ENCODE measurements at regions not wholly inside any gene's neighbourhood (a gene's known extent, or its start where the extent isn't known, plus 50 kb on each side); places are given as distances from the start of the nearest gene placed in this dataset.

DNA sequence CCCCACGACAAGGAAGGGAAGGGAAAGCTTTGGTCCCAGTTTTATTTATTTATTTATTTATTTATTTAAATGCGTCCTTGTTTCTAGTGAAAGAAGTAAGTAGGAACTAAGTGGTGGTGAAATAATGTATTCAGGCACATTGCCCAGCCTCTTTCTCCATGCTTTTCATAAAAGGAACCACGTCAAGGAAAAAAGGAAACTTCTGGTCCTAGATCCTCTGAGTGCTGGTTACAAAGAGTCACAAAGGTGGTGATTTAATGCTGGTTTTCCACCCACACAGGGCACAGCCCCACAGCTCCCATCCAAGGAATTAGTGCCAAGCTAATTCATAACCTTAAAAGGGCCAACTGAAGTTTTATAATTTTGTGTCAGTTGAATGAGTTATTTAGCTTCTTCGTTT is 206.6 kb upstream of the GYPA start:
- Histone ChIP-seq H3K4me1 (ENCODE audit: low read length) (no peaks in the 10 kb centered on the region), H3K4me3 (ENCODE audit: low read length) (no peak overlapping the region), H2AFZ (ENCODE audit: low read length) (no peak overlapping the region), H3K79me2 (ENCODE audit: low read length) (no peaks in the 10 kb centered on the region), H3K4me2 (ENCODE audit: low read depth, low read length, poor library complexity, severe bottlenecking) (no peak overlapping the region), H3K9me3 (ENCODE audit: low read length) (no peaks in the 10 kb centered on the region), H3K36me3 (ENCODE audit: insufficient read depth, low read length) (no peaks in the 10 kb centered on the region), H3K9ac (ENCODE audit: low read length) (no peak overlapping the region), H4K20me1 (ENCODE audit: insufficient read depth, low read depth, low read length) (no peaks in the 10 kb centered on the region), H3K27me3 (ENCODE audit: low read length) (no peaks in the 10 kb centered on the region; the same call in 1 of the 2 replicates), H3K9me2 (replicated peaks; ENCODE audit: insufficient read depth, low read length) (no peaks in the 10 kb centered on the region), H3K27ac (ENCODE audit: low read length) (no peak overlapping the region)
- no peak for DNase-seq

DNA sequence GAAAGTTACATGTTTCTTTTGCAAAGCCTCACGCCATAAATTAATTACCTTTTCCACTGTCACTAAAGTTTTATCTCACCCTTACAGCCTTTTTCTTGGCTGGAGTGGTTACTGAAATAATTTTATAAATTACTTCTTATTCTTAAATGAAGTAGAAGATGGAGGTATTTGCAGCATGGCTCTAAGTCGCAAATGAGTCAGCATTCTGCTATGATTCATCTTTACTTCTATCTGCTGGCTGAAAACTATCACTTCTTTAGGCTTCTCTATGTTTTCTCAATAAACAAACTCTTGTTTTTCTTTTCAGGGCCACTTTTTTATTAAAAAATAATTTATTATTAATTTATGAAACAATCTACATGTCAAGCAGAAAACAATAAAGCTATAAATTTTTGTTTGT is 210.2 kb upstream of the GYPA start:
- Histone ChIP-seq H3K9me2 (replicated peaks; ENCODE audit: insufficient read depth, low read length) (no peaks in the 10 kb centered on the region), H4K20me1 (ENCODE audit: insufficient read depth, low read depth, low read length) (no peaks in the 10 kb centered on the region), H2AFZ (ENCODE audit: low read length) (no peak overlapping the region), H3K4me2 (ENCODE audit: low read depth, low read length, poor library complexity, severe bottlenecking) (no peak overlapping the region), H3K4me1 (ENCODE audit: low read length) (no peaks in the 10 kb centered on the region), H3K27me3 (ENCODE audit: low read length) (no peaks in the 10 kb centered on the region; the same call in 1 of the 2 replicates), H3K79me2 (ENCODE audit: low read length) (no peaks in the 10 kb centered on the region), H3K36me3 (ENCODE audit: insufficient read depth, low read length) (no peaks in the 10 kb centered on the region), H3K27ac (ENCODE audit: low read length) (no peak overlapping the region), H3K9me3 (ENCODE audit: low read length) (no peaks in the 10 kb centered on the region), H3K9ac (ENCODE audit: low read length) (no peak overlapping the region), H3K4me3 (ENCODE audit: low read length) (no peak overlapping the region)
- no peak for DNase-seq

DNA sequence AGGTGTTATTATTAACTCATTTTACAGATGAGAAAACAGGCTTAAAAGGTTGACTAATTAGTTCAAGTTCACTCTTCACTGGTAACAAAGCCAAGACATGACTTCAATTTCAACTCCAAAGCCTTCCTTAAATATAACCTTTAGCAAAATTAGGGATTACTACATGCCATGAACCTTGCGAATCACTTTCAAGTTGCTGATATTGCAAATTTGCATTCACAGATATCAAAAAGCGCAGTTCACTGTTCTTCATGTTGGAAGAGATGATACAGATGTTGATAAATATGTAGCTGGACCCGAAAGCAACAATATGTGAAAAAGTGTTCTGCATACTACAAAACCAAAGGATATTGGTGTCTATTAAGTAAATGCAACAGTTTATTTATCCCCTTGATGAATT is 210.8 kb upstream of the GYPA start:
- no peak overlapping the region for H2AFZ ChIP-seq (ENCODE audit: low read length)
- no peak overlapping the region for H3K4me2 ChIP-seq (ENCODE audit: low read depth, low read length, poor library complexity, severe bottlenecking)
- no peaks in the 10 kb centered on the region for H3K4me1 ChIP-seq (ENCODE audit: low read length)
- H3K9me2 ChIP-seq (replicated peaks; ENCODE audit: insufficient read depth, low read length), result no peaks in the 10 kb centered on the region
- no peaks in the 10 kb centered on the region for H3K36me3 ChIP-seq (ENCODE audit: insufficient read depth, low read length)
- H3K79me2 ChIP-seq (ENCODE audit: low read length), result no peaks in the 10 kb centered on the region
- H3K4me3 ChIP-seq (ENCODE audit: low read length), result no peak overlapping the region
- H4K20me1 ChIP-seq (ENCODE audit: insufficient read depth, low read depth, low read length), result no peaks in the 10 kb centered on the region
- no peak overlapping the region for H3K9ac ChIP-seq (ENCODE audit: low read length)
- no peaks in the 10 kb centered on the region for H3K9me3 ChIP-seq (ENCODE audit: low read length)
- H3K27ac ChIP-seq (ENCODE audit: low read length), result no peak overlapping the region
- no peak for DNase-seq
- no peaks in the 10 kb centered on the region; the same call in 1 of the 2 replicates for H3K27me3 ChIP-seq (ENCODE audit: low read length)

DNA sequence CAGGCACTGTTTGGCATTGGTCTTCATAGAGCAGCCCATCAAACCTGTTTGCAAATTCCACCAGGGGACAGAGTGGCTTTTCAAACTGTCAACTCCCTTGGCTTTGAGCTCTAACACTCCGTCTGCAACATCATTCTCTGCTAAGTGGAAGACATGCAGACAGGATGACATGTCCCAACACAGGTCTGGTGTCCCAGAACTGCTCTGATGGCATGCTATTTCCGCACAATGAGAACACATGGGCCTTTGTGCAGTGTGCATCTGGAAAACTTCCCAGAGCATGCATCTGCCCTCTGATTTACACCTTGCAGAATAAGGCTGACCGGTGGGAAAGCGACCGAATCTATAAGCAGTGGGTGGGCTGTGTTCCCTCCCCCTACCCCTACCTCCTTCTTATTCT is 212.8 kb upstream of the GYPA start:
- Histone ChIP-seq H3K36me3 (ENCODE audit: insufficient read depth, low read length) (no peaks in the 10 kb centered on the region), H3K4me1 (ENCODE audit: low read length) (0 out of 2 replicates have a peak, but pooled peaks cover 3% of the 10 kb centered on the region), H4K20me1 (ENCODE audit: insufficient read depth, low read depth, low read length) (no peaks in the 10 kb centered on the region), H3K9ac (ENCODE audit: low read length) (no peak overlapping the region), H3K4me3 (ENCODE audit: low read length) (no peak overlapping the region), H2AFZ (ENCODE audit: low read length) (no peak overlapping the region), H3K9me3 (ENCODE audit: low read length) (no peaks in the 10 kb centered on the region), H3K79me2 (ENCODE audit: low read length) (no peaks in the 10 kb centered on the region), H3K9me2 (replicated peaks; ENCODE audit: insufficient read depth, low read length) (no peaks in the 10 kb centered on the region), H3K27me3 (ENCODE audit: low read length) (no peaks in the 10 kb centered on the region), H3K27ac (ENCODE audit: low read length) (no peak overlapping the region), H3K4me2 (ENCODE audit: low read depth, low read length, poor library complexity, severe bottlenecking) (no peak overlapping the region)
- no peak for DNase-seq

DNA sequence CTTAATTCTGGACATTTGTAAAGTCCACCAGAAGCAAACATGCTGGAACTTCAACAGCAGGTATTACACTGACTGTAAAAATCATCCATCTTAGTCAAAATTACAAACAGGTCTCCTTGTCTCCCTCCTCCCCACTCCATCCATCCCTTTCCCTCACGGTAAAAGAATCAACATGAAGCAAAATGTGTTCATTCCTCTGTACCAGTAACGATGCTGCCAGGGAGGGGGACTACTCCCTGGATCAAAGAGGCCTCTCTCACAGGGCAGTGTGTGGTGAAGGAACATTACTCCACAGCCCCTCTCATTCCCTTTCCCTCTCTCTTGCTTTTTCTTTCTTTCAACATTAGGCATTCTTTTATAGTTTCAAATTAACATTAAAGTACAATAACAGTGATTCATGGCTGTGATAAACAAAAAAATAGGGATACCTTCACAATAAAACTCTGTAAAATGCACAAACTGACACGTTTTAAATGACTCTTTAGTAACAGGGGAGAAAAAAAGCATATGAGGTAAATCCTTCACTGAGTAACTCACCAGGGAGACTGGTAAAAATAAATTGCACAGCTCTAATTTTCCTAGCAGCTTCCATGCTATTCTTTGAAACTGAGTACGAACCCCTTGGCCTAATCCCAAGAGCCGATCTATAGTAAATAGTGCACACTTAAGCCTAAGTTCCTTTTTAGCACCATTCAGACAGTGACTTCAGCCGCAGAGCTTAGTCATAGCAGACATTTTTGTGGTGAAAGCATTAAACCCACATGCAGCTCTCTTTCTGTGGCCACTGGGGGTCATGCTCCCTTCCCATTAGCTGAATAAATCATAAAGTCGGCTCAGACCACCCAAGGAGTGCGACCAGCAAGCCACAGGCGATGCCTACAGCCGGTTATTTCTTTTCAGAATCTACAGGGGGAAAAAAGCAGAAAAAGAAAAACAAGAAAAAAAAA is 215.6 kb upstream of the GYPA start:
- H3K4me1 ChIP-seq (ENCODE audit: low read length), result 0 out of 2 replicates have a peak, but pooled peaks cover 3% of the 10 kb centered on the region
- H4K20me1 ChIP-seq (ENCODE audit: insufficient read depth, low read depth, low read length), result no peaks in the 10 kb centered on the region
- no peaks in the 10 kb centered on the region for H3K27me3 ChIP-seq (ENCODE audit: low read length)
- peak; percentile 48 for DNase-seq
- H2AFZ ChIP-seq (ENCODE audit: low read length), result no peak overlapping the region
- no peaks in the 10 kb centered on the region for H3K36me3 ChIP-seq (ENCODE audit: insufficient read depth, low read length)
- H3K4me2 ChIP-seq (ENCODE audit: low read depth, low read length, poor library complexity, severe bottlenecking), result no peak overlapping the region
- no peaks in the 10 kb centered on the region for H3K9me3 ChIP-seq (ENCODE audit: low read length)
- no peaks in the 10 kb centered on the region for H3K9me2 ChIP-seq (replicated peaks; ENCODE audit: insufficient read depth, low read length)
- no peak overlapping the region for H3K4me3 ChIP-seq (ENCODE audit: low read length)
- no peak overlapping the region for H3K27ac ChIP-seq (ENCODE audit: low read length)
- H3K9ac ChIP-seq (ENCODE audit: low read length), result no peak overlapping the region
- H3K79me2 ChIP-seq (ENCODE audit: low read length), result no peaks in the 10 kb centered on the region

DNA sequence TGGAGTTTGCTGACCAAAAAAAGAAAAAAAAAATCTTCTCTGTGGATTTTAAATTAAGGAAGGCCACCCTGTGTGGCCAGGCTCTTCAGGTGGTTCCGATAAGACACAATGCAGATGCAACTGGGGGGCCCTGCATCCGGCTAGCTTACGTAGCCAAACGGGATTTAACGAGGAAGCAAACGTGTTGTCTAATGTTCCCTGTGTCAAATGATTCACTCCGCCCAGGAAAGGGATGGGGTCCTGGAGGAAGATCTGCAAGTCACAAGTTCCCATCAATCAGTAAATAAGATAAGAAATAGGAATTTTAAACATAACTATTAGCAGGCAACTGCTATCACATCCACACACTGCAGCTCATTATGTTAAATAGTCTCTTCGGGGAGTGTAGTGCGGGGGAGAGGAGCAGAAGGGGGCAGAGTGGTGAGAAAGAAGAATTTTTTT is 216.4 kb upstream of the GYPA start:
- 0 out of 2 replicates have a peak, but pooled peaks cover 3% of the 10 kb centered on the region for H3K4me1 ChIP-seq (ENCODE audit: low read length)
- H3K36me3 ChIP-seq (ENCODE audit: insufficient read depth, low read length), result no peaks in the 10 kb centered on the region
- H3K79me2 ChIP-seq (ENCODE audit: low read length), result no peaks in the 10 kb centered on the region
- H3K27me3 ChIP-seq (ENCODE audit: low read length), result no peaks in the 10 kb centered on the region
- H2AFZ ChIP-seq (ENCODE audit: low read length), result no peak overlapping the region
- H3K9me3 ChIP-seq (ENCODE audit: low read length), result no peaks in the 10 kb centered on the region
- H3K4me3 ChIP-seq (ENCODE audit: low read length), result no peak overlapping the region
- no peak for DNase-seq
- H3K9me2 ChIP-seq (replicated peaks; ENCODE audit: insufficient read depth, low read length), result no peaks in the 10 kb centered on the region
- H3K27ac ChIP-seq (ENCODE audit: low read length), result no peak overlapping the region
- H3K4me2 ChIP-seq (ENCODE audit: low read depth, low read length, poor library complexity, severe bottlenecking), result no peak overlapping the region
- no peaks in the 10 kb centered on the region for H4K20me1 ChIP-seq (ENCODE audit: insufficient read depth, low read depth, low read length)
- no peak overlapping the region for H3K9ac ChIP-seq (ENCODE audit: low read length)

DNA sequence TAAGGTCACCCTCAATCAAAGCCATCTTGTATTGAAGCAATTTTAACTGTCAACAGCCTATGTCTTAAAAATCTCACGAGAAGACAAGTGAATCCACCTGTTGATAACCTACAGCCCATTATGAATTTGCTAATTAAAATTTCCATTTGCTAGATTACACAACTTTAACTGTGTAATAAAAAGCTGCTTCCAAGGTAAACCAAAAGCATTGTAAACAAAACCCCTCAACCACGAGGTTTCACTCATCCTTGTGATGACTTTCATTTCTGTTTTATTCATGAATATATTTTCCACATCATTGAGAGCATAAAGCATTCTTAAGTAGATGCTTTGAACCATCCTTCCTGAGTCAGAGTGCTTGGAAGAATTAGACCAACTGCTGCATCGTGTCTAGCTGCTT is 217.5 kb upstream of the GYPA start:
- no peaks in the 10 kb centered on the region for H3K9me2 ChIP-seq (replicated peaks; ENCODE audit: insufficient read depth, low read length)
- no peak overlapping the region for H3K4me2 ChIP-seq (ENCODE audit: low read depth, low read length, poor library complexity, severe bottlenecking)
- H3K79me2 ChIP-seq (ENCODE audit: low read length), result no peaks in the 10 kb centered on the region
- H3K4me3 ChIP-seq (ENCODE audit: low read length), result no peak overlapping the region
- DNase-seq, result no peak
- H3K9me3 ChIP-seq (ENCODE audit: low read length), result no peaks in the 10 kb centered on the region
- H3K4me1 ChIP-seq (ENCODE audit: low read length), result 0 out of 2 replicates have a peak, but pooled peaks cover 3% of the 10 kb centered on the region
- H2AFZ ChIP-seq (ENCODE audit: low read length), result no peak overlapping the region
- no peaks in the 10 kb centered on the region for H4K20me1 ChIP-seq (ENCODE audit: insufficient read depth, low read depth, low read length)
- H3K9ac ChIP-seq (ENCODE audit: low read length), result no peak overlapping the region
- H3K27me3 ChIP-seq (ENCODE audit: low read length), result no peaks in the 10 kb centered on the region
- H3K27ac ChIP-seq (ENCODE audit: low read length), result no peak overlapping the region
- H3K36me3 ChIP-seq (ENCODE audit: insufficient read depth, low read length), result no peaks in the 10 kb centered on the region

DNA sequence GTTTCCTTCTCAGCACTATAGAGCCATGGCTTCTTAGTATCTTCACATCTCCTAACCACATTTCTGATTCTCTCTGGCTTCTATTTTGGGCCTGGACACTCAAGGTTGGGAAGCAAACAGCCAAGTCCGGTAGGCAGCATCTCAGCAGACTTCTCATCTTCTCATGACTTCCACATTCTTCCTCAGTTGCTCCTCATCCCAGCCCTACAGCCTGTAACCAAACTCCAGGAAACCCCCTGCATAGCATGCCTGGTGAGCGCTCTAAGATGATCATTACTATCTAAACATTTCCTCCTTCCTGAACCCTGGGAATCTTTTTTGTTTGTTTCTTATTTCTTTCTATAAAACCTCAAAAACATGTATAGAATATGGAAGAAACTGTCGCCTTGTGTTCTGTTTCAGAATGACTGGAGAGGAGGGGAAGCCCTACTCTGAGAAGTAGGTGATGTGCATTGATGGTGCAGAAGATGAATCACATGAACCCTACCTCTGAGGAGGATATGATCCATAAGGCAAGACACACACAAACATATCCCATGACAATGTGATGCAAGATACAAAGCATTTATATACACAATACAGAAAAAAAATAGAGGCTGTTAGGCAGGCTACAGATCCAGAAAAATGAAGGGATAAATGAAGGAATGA is 219.8 kb upstream of the GYPA start:
- H3K27ac ChIP-seq (ENCODE audit: low read length), result no peak overlapping the region
- H3K36me3 ChIP-seq (ENCODE audit: insufficient read depth, low read length), result no peaks in the 10 kb centered on the region
- H3K9ac ChIP-seq (ENCODE audit: low read length), result no peak overlapping the region
- no peaks in the 10 kb centered on the region for H3K9me3 ChIP-seq (ENCODE audit: low read length)
- H3K4me2 ChIP-seq (ENCODE audit: low read depth, low read length, poor library complexity, severe bottlenecking), result no peak overlapping the region
- no peak overlapping the region for H3K4me3 ChIP-seq (ENCODE audit: low read length)
- H3K27me3 ChIP-seq (ENCODE audit: low read length), result no peaks in the 10 kb centered on the region
- DNase-seq, result no peak
- no peak overlapping the region for H2AFZ ChIP-seq (ENCODE audit: low read length)
- no peaks in the 10 kb centered on the region for H3K9me2 ChIP-seq (replicated peaks; ENCODE audit: insufficient read depth, low read length)
- no peaks in the 10 kb centered on the region for H4K20me1 ChIP-seq (ENCODE audit: insufficient read depth, low read depth, low read length)
- no peaks in the 10 kb centered on the region for H3K79me2 ChIP-seq (ENCODE audit: low read length)
- H3K4me1 ChIP-seq (ENCODE audit: low read length), result 0 out of 2 replicates have a peak, but pooled peaks cover 3% of the 10 kb centered on the region
